Nephron progenitor cell (in vitro differentiated cells): ENCODE measurements at regions not wholly inside any gene's neighbourhood (a gene's known extent, or its start where the extent isn't known, plus 50 kb on each side); places are given as distances from the start of the nearest gene placed in this dataset.

Experiments
- DNase-seq: peaks from one replicate; pipeline ENCODE4 v3.0.0; 2021
- H3K27ac Mint-ChIP-seq: 2 replicates; pipeline ENCODE4 v1.8.0; 2021; ENCODE audit warnings: mild to moderate bottlenecking, moderate library complexity, mixed read lengths
- H3K27me3 Mint-ChIP-seq: 2 replicates; pipeline ENCODE4 v1.8.0; 2021; ENCODE audit warnings: mild to moderate bottlenecking, low read depth, mixed read lengths; ENCODE audit not compliant: poor library complexity
- H3K36me3 Mint-ChIP-seq: 2 replicates; pipeline ENCODE4 v1.8.0; 2021; ENCODE audit warnings: low read depth, mixed read lengths
- H3K4me1 Mint-ChIP-seq: 2 replicates; pipeline ENCODE4 v1.8.0; 2021; ENCODE audit warnings: mixed read lengths
- H3K4me3 Mint-ChIP-seq: 2 replicates; pipeline ENCODE4 v1.8.0; 2021; ENCODE audit warnings: mild to moderate bottlenecking, moderate library complexity, mixed read lengths
- H3K9me3 Mint-ChIP-seq: 2 replicates; pipeline ENCODE4 v1.8.0; 2021; ENCODE audit warnings: mild to moderate bottlenecking, moderate library complexity, mixed read lengths
- TF ChIP-seq, protein P1 (sequence below): fragments of 200-600 bp; sonication (generic); IDR thresholded peaks from 2 replicates; pipeline ENCODE4 v1.5.0; 2021; ENCODE audit warnings: antibody characterized with exemption

DNA sequence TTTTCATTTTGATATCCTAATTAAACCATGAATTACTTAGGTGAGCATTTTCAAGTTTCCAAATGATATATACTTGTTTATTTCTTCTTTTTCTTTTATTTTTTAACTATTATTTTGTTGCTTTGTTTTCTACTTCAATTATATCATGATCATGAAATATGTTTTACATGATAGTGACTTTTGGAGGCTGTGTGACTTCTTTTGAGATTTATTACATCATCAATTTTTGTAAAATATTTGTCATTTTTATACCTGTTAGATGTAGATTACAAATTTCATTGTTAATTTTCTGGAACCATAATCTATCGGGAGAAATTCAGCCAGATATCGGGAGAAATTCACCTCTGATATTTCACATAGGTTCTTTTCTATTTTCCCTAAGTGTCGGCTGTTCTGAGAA lies 228.6 kb downstream of the RAD51AP2 start:
- Mint-ChIP-seq H3K27me3 (no peaks in the 10 kb centered on the region), H3K4me1 (peaks cover 4% of the 10 kb centered on the region), H3K27ac (no peak overlapping the region), H3K36me3 (no peaks in the 10 kb centered on the region), H3K9me3 (no peaks in the 10 kb centered on the region), H3K4me3 (no peak overlapping the region)
- TF ChIP-seq, protein P1, sequence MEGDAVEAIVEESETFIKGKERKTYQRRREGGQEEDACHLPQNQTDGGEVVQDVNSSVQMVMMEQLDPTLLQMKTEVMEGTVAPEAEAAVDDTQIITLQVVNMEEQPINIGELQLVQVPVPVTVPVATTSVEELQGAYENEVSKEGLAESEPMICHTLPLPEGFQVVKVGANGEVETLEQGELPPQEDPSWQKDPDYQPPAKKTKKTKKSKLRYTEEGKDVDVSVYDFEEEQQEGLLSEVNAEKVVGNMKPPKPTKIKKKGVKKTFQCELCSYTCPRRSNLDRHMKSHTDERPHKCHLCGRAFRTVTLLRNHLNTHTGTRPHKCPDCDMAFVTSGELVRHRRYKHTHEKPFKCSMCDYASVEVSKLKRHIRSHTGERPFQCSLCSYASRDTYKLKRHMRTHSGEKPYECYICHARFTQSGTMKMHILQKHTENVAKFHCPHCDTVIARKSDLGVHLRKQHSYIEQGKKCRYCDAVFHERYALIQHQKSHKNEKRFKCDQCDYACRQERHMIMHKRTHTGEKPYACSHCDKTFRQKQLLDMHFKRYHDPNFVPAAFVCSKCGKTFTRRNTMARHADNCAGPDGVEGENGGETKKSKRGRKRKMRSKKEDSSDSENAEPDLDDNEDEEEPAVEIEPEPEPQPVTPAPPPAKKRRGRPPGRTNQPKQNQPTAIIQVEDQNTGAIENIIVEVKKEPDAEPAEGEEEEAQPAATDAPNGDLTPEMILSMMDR: no peak
- no peak for DNase-seq

DNA sequence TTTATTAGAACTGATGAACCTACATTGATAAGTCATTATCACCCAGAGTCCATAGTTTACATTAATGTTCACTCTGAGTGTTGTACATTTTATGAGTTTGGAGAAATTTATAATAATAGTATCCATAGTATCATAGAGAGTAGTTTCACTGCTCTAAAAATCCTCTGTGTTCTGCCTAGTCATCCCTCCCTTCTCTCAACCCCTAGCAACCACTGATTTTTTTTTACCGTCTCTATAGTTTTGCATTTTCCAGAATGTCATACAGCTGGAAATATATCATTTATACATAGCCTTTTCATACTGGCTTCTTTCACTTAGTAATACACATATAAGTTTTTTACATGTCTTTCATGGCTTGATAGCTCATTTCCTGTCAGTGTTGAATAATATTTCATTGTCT lies 231.1 kb downstream of the RAD51AP2 start:
- peaks cover 3% of the 10 kb centered on the region for H3K27me3 Mint-ChIP-seq
- no peaks in the 10 kb centered on the region for H3K36me3 Mint-ChIP-seq
- H3K4me1 Mint-ChIP-seq: peaks cover 4% of the 10 kb centered on the region
- no peak for DNase-seq
- no peaks in the 10 kb centered on the region for H3K9me3 Mint-ChIP-seq
- H3K4me3 Mint-ChIP-seq: no peak overlapping the region
- TF ChIP-seq, protein P1: no peak
- H3K27ac Mint-ChIP-seq: no peak overlapping the region

DNA sequence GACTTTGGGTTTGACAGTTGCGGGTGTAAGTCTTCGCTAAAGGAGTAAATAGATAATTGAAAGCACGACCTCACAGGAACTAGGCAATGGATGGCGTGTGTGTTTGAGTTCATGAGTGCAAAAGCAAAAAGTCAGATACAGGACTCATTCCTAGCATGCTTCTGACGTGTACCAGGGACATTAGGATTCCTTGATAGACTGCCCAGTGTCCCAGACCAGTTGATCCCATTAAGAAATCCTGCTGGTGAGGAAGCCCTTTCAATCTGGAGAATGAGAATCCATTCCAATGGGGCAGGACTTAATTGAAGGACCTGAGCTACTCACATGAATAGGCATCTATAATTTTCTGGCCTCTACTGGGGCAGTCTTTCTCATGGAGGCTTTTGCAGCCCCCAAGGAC lies 235.4 kb downstream of the RAD51AP2 start:
- Mint-ChIP-seq H3K4me3 (no peak overlapping the region), H3K9me3 (no peaks in the 10 kb centered on the region), H3K27ac (no peak overlapping the region), H3K36me3 (no peaks in the 10 kb centered on the region), H3K4me1 (no peaks in the 10 kb centered on the region), H3K27me3 (peaks cover 8% of the 10 kb centered on the region)
- no peak for DNase-seq
- TF ChIP-seq, protein P1: no peak

DNA sequence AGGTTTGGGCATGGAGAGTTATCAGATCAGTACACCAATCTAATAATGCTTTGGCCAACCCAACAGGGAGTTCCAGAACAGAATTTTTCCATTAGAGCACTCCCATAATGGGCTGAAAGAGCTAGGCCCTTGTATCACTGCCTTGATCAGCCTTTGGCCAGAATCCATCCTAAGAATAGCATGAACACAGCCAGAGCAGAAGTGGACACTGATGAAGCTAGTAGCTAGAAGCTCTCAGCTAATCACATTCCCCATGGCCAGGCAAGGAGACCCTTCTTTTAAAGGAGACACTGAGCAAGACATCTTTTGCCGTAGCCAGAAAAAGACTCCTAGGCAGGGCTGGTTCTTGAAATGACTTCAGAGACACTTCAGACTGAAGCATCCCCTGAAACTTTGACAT lies 236.0 kb downstream of the RAD51AP2 start:
- no peaks in the 10 kb centered on the region for H3K9me3 Mint-ChIP-seq
- H3K27me3 Mint-ChIP-seq: peaks cover 8% of the 10 kb centered on the region
- H3K4me1 Mint-ChIP-seq: no peaks in the 10 kb centered on the region
- H3K36me3 Mint-ChIP-seq: no peaks in the 10 kb centered on the region
- H3K27ac Mint-ChIP-seq: no peak overlapping the region
- TF ChIP-seq, protein P1: no peak
- DNase-seq: no peak
- no peak overlapping the region for H3K4me3 Mint-ChIP-seq

DNA sequence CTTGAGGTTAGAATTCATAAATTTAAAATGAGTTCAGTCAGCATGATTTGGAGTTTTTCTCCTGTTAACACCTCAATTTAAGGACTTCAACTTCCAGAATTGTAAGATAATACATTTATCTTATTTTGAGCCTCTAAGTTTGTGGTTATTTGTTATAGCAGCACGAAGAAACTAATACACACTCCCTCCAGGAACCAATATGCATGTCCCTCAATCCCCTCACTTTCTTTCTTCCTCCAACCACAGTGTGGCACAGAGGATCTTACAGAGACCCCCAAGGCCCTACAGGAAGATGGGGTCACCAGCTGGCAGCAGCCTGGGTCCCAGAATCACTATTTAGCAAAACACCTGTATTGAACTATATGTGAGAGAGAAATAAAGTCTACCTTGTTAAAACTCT lies 242.0 kb downstream of the RAD51AP2 start:
- no peak for DNase-seq
- no peak overlapping the region for H3K4me3 Mint-ChIP-seq
- H3K27ac Mint-ChIP-seq: no peak overlapping the region
- H3K27me3 Mint-ChIP-seq: peaks cover 5% of the 10 kb centered on the region
- H3K36me3 Mint-ChIP-seq: no peaks in the 10 kb centered on the region
- TF ChIP-seq, protein P1: no peak
- peaks cover 5% of the 10 kb centered on the region for H3K9me3 Mint-ChIP-seq
- peaks cover 7% of the 10 kb centered on the region for H3K4me1 Mint-ChIP-seq

DNA sequence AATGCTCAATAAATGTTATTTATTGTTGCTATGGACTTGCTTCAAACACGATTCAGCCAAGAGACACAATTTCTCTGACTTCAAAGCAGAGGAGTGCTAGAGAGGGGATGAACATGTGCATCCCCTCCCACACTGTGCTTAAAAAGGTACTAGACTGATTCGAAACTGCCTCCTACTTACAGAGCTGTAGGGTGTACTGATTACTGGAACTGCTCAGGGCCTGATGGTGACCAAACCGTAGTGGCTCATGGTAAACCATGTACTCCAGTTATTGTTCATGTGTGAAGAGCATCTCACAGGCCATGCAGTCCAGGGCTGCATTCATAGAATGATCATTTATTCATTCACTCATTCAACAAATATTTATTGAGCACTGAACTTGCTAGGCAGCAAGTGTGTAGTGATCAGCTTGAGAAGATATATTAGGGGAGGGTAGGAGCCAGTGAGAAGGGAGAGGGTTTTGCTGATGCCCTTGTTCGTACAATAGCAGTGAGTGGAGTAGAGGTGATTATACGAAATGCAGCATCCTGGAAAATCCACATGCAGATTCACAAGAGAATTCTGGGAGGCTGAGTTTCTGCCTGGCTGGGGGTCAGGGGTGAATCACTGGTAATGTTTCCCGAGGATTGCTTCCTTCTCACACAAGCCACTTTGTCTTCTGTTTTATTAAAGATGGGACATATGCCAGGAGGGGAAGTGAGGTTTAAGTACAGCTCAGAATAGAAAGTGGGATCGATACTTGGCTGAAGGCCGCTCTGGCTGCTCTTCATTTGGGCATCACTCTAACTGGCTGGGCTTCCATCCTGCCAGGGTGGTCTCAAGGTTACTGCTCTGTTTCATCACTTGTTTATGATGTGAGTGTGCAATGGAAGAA lies 245.4 kb downstream of the RAD51AP2 start:
- H3K4me3 Mint-ChIP-seq: no peak overlapping the region

More for the DNA sequence above, 245.4 kb downstream of the RAD51AP2 start:
- TF ChIP-seq, protein P1: no peak
- DNase-seq: no peak
- H3K27me3 Mint-ChIP-seq: no peaks in the 10 kb centered on the region
- peaks cover 7% of the 10 kb centered on the region for H3K4me1 Mint-ChIP-seq
- H3K27ac Mint-ChIP-seq: no peak overlapping the region
- peaks cover 5% of the 10 kb centered on the region for H3K9me3 Mint-ChIP-seq
- no peaks in the 10 kb centered on the region for H3K36me3 Mint-ChIP-seq
